Heart left ventricle (tissue), 16 donors: ENCODE measurements at regions not wholly inside any gene's neighbourhood (a gene's known extent, or its start where the extent isn't known, plus 50 kb on each side); places are given as distances from the start of the nearest gene placed in this dataset.
A peak's percentile ranks its signal among the peaks of the same experiment; 100 is the strongest.

Experiments used
- ATAC-seq, 4 donors: fragments of 200-7000 bp; cut with Tn5 transposase; one replicate each; pipeline ENCODE4 v1.9.1; 2020 to 2022; ENCODE audit warnings: moderate library complexity in 4 of 4, mild to moderate bottlenecking in 3 of 4, moderate number of reproducible peaks in 1 of 4
- DNase-seq, 5 donors: peaks; one replicate each; pipeline ENCODE4 v3.0.0-alpha.2; 2020
- H3K27ac ChIP-seq, 12 donors: fragments of 200-600 bp; sonication (generic) in 4 of 12; one replicate each; pipeline versions ENCODE4 v1.5.0 to v1.8.0; 2016 to 2022; ENCODE audit warnings: mild to moderate bottlenecking in 2 of 12
- H3K27me3 ChIP-seq, 9 donors: fragments of 200-600 bp; sonication (generic) in 2 of 9; one replicate each; pipeline versions ENCODE4 v1.5.1 to v1.8.0; 2016 to 2022; ENCODE audit warnings: mild to moderate bottlenecking in 3 of 9
- H3K36me3 ChIP-seq, 9 donors: fragments of 200-600 bp; sonication (generic) in 2 of 9; one replicate each; pipeline versions ENCODE4 v1.5.0 to v1.8.0; 2018 to 2022; ENCODE audit warnings: mild to moderate bottlenecking in 2 of 9
- H3K4me1 ChIP-seq, 12 donors: fragments of 200-600 bp; sonication (generic) in 4 of 12; one replicate each; pipeline versions ENCODE4 v1.5.0 to v1.8.0; 2016 to 2022; ENCODE audit warnings: mild to moderate bottlenecking in 3 of 12
- H3K4me3 ChIP-seq, 12 donors: fragments of 200-600 bp; sonication (generic) in 4 of 12; one replicate each; pipeline versions ENCODE4 v1.5.0 to v1.8.0; 2017 to 2022; ENCODE audit warnings: mild to moderate bottlenecking in 9 of 12, moderate library complexity in 4 of 12
- H3K9me3 ChIP-seq, 12 donors: fragments of 200-600 bp; sonication (generic) in 4 of 12; one replicate each; pipeline versions ENCODE4 v1.5.0 to v1.8.0; 2016 to 2022; ENCODE audit warnings: mild to moderate bottlenecking in 1 of 12
- POLR2A ChIP-seq, 2 donors: fragments of 450-650 bp; IDR thresholded peaks; one replicate each; pipeline ENCODE4 v1.6.1; 2017; ENCODE audit warnings: antibody characterized with exemption in 2 of 2, mild to moderate bottlenecking in 2 of 2, moderate library complexity in 2 of 2
- WGBS, 4 donors: extraction: QIAGEN DNeasy Blood & Tissue Kit in 2 of 4; methylation state at CpG; one replicate each; pipeline versions ENCODE4 v1.1.5 to v1.1.7; 2013 to 2018; 5-methylcytosine and 5-hydroxymethylcytosine counted together
- intact Hi-C, 10 donors: fragments of 100-400 bp; cut with DNase I; formaldehyde crosslinking; loops; one replicate each; pipeline versions ENCODE4 v1.11.1 to v1.14.2; 2022
- TF ChIP-seq, protein P1 (sequence below), 12 donors: fragments of 200-600 bp; sonication (generic) in 4 of 12; IDR thresholded peaks; one replicate each; pipeline versions ENCODE4 v1.5.0 to v1.8.0; 2018 to 2022; ENCODE audit warnings: antibody characterized with exemption in 12 of 12, mild to moderate bottlenecking in 5 of 12
- donor health status: ischemic (EF 13 %, LVEDD 7.1; RV severe dilation, severe dysfunction).
- donor health status: healthy with polysubstance abuse.
- donor health status: DM: no; HTN: yes; CAD: no.
- donor health status: DM: no; HTN: no; CAD: no.
- donor health status: ischemic (EF 25% LVEDD 6.9; RV normal size, moderate dysfunction).
- donor health status: ischemic (EF 25% LVEDD 5.7; RV mildly dilated, moderate dysfunction).
- donor health status: healthy.
- donor health status: DM: yes; HTN: yes; CAD: no.
- donor health status: ischemic (EF 35%, LVEDD 5.7; RV mildly dilated, moderate dysfunction).
- donor health status: nonischemic (EF 11% LVEDD 7.7; RV severe dilation, severe dysfunction).
- donor health status: DM: yes; HTN: yes; CAD: no.
- donor health status: PGD.
- donor health status: ischemic (EF 29% LVEDD 5.4; RV normal size, mild dysfunction).
- donor health status: nonischemic (EF 23%, LVEDD 6.1; RV moderate dilation, normal function).

DNA sequence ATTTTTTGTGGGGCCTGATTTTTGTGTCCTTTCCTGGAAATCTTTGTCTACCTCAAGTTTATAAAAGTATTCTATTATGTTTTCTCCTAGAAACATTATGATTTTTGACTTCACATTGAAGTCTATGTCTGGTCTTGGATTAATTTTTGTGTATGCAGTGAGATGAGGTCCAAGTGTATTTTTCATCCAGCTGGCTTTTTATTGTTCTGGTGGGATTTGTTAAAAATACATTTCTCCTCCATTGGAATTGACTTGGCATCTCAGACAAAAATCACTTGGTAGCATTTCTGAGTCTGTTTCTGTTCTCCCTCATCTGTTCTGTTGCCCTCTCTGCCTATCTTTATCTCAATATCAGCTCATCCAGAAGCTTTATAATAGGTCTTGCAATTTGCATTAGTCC, 109.0 kb downstream of the IRX1 start:
- no peak overlapping the region for H3K27ac ChIP-seq
- H3K4me1 ChIP-seq, result no peaks in the 10 kb centered on the region
- DNase-seq (no peak), ATAC-seq (no peak)
- no peak for TF ChIP-seq POLR2A (IDR thresholded peaks at IDR 0.05)
- TF ChIP-seq, protein P1, sequence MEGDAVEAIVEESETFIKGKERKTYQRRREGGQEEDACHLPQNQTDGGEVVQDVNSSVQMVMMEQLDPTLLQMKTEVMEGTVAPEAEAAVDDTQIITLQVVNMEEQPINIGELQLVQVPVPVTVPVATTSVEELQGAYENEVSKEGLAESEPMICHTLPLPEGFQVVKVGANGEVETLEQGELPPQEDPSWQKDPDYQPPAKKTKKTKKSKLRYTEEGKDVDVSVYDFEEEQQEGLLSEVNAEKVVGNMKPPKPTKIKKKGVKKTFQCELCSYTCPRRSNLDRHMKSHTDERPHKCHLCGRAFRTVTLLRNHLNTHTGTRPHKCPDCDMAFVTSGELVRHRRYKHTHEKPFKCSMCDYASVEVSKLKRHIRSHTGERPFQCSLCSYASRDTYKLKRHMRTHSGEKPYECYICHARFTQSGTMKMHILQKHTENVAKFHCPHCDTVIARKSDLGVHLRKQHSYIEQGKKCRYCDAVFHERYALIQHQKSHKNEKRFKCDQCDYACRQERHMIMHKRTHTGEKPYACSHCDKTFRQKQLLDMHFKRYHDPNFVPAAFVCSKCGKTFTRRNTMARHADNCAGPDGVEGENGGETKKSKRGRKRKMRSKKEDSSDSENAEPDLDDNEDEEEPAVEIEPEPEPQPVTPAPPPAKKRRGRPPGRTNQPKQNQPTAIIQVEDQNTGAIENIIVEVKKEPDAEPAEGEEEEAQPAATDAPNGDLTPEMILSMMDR (IDR thresholded peaks at IDR 0.05), result no peak
- intact Hi-C loops, result no loop called here
- no peak overlapping the region for H3K4me3 ChIP-seq
- H3K9me3 ChIP-seq, result no peaks in the 10 kb centered on the region
- no peaks in the 10 kb centered on the region for H3K36me3 ChIP-seq
- H3K27me3 ChIP-seq, result peaks cover 0 to 3% (median 0%) of the 10 kb centered on the region in 9 donors

DNA sequence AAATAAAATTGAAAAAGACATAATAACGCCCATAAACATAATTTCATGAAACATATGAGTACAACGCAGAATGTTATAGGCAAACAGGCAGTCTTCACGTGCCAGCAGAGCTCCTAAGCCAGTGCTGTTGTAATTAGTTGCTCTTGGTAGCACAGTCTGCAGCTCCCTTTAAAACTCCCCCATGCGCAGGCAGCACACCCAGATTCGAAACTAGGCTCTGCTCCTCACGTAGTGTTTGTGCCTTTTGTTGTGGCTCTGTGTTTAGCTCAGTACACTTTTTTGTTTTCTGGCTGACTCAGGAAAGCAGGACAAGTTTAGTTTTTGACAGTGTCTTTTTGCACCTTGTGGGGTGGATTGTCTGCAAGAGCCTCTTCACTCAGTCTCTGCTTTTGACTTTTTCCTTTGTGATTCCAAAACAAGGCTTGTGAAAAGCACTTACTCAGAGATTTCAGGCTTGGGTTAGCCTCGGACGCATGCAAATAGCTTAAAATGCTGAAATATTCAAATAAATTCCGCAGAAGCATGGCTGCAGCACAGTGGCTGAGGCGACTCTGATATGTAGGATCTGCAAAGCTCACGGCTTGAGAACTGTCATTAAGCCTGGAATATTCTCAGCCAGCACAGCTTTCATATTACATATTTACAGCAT, 113.6 kb downstream of the IRX1 start:
- WGBS, 4 donors, result 52 to 66% (median 58%) methylated on average over 11 of the region's 11 CpGs
- Histone ChIP-seq H3K4me3 (no peak overlapping the region), H3K36me3 (no peaks in the 10 kb centered on the region), H3K27me3 (peaks cover 0 to 14% (median 0%) of the 10 kb centered on the region in 9 donors), H3K4me1 (no peaks in the 10 kb centered on the region), H3K27ac (no peak overlapping the region), H3K9me3 (no peaks in the 10 kb centered on the region)
- DNase-seq, result no peak
- no peak for ATAC-seq
- intact Hi-C loops, result no loop called here
- no peak for TF ChIP-seq POLR2A (IDR thresholded peaks at IDR 0.05)
- TF ChIP-seq, protein P1 (IDR thresholded peaks at IDR 0.05), result no peak

DNA sequence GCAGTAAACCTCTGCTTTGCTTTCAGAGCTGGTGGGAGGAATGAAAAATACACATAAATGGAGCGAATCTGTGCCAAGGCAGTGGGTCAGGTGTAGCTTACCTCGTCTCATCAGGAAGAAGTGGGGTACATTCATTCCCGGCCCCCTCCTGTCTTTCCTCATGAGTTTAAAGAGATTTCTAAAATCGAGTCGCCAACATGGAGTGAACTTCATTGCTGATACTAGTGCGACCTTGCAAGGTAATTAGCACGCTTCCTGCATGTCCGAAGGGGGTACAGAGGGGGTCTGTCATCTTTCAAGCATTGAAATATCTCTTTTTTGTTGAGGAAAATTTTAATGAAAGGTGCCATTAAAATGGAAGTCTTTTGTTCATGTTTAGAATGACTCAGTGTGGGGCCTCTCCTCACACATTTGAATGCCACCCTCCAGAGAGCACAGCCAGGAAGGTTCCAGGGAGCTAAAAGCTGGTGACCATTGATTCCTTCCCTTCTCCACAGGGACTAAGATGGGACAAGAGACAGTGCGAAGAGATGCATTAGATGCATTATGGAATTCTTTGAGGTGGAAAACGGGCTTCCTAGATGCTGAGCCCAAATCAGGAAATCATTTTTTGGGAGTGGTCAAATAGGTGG, 114.2 kb downstream of the IRX1 start:
- Histone ChIP-seq H3K27ac (no peak overlapping the region), H3K4me1 (no peaks in the 10 kb centered on the region), H3K36me3 (no peaks in the 10 kb centered on the region), H3K9me3 (no peaks in the 10 kb centered on the region), H3K27me3 (peaks cover 0 to 14% (median 0%) of the 10 kb centered on the region in 9 donors), H3K4me3 (no peak overlapping the region)
- WGBS, 4 donors, result 58 to 71% (median 63%) methylated on average over 10 of the region's 10 CpGs
- TF ChIP-seq POLR2A (IDR thresholded peaks at IDR 0.05), result no peak
- TF ChIP-seq, protein P1 (IDR thresholded peaks at IDR 0.05), result no peak
- DNase-seq (no peak), ATAC-seq (no peak)
- intact Hi-C loops, result no loop called here

DNA sequence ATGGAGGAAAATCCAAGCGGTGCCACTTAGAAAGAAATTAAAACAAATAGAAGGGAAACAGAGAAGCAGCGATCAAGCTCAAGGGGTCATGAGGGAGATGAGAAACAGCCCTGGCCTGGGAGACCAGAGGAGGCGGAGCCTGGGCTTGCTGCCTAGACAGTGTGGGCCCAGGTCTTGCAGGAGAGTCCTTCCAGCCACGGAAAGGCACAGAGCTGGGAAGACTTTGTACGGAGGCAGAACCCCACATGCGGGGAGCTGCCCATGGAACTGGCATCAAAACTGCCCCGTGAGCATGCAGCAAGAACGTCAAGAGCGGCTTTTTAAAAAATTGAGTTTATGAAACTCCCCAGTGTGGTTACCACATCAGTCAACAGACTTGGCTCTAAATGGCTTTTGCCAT, 119.4 kb downstream of the IRX1 start:
- Histone ChIP-seq H3K36me3 (no peaks in the 10 kb centered on the region), H3K27me3 (peaks cover 0 to 12% (median 0%) of the 10 kb centered on the region in 9 donors), H3K4me1 (no peaks in the 10 kb centered on the region), H3K4me3 (no peak overlapping the region), H3K9me3 (peaks cover 0 to 3% (median 0%) of the 10 kb centered on the region in 12 donors), H3K27ac (no peak overlapping the region)
- no peak for ATAC-seq
- 54 to 62% (median 58%) methylated on average over 9 of the region's 9 CpGs for WGBS, 4 donors
- intact Hi-C loops, result no loop called here
- no peak for TF ChIP-seq POLR2A (IDR thresholded peaks at IDR 0.05)
- TF ChIP-seq, protein P1 (IDR thresholded peaks at IDR 0.05), result no peak
- DNase-seq, result peak in 1 of 5 donors; percentile 41
